Mucosa of rectum (tissue), 2 donors: ENCODE measurements at regions not wholly inside any gene's neighbourhood (a gene's known extent, or its start where the extent isn't known, plus 50 kb on each side); places are given as distances from the start of the nearest gene placed in this dataset.

Experiments used
- H3K27ac ChIP-seq, 2 donors: one replicate each; pipeline ENCODE4 v1.7.0; 2013; ENCODE audit warnings: inconsistent platforms in 2 of 2, low read depth in 2 of 2, low read length in 2 of 2
- H3K27me3 ChIP-seq, 2 donors: one replicate each; pipeline ENCODE4 v1.7.0; 2013; ENCODE audit warnings: low read length in 2 of 2; ENCODE audit not compliant: control insufficient read depth in 2 of 2, insufficient read depth in 2 of 2
- H3K36me3 ChIP-seq, 2 donors: one replicate each; pipeline ENCODE4 v1.7.0; 2013; ENCODE audit warnings: low read length in 2 of 2; ENCODE audit not compliant: control insufficient read depth in 2 of 2, insufficient read depth in 2 of 2
- H3K4me1 ChIP-seq, 2 donors: one replicate each; pipeline ENCODE4 v1.7.0; 2013; ENCODE audit warnings: low read length in 2 of 2, mild to moderate bottlenecking in 1 of 2; ENCODE audit not compliant: control insufficient read depth in 2 of 2, insufficient read depth in 2 of 2
- H3K4me3 ChIP-seq, 2 donors: one replicate each; pipeline ENCODE4 v1.7.0; 2013; ENCODE audit warnings: low read length in 2 of 2
- H3K9ac ChIP-seq, 2 donors: one replicate each; pipeline ENCODE4 v1.7.0; 2013; ENCODE audit warnings: low read length in 2 of 2, low read depth in 1 of 2, mild to moderate bottlenecking in 1 of 2
- H3K9me3 ChIP-seq, 2 donors: one replicate each; pipeline ENCODE4 v1.7.0; 2013; ENCODE audit warnings: low read length in 2 of 2; ENCODE audit not compliant: control insufficient read depth in 2 of 2
- donor health status: healthy.
- donor health status: Normal muscosa, but diverticular disease.

DNA sequence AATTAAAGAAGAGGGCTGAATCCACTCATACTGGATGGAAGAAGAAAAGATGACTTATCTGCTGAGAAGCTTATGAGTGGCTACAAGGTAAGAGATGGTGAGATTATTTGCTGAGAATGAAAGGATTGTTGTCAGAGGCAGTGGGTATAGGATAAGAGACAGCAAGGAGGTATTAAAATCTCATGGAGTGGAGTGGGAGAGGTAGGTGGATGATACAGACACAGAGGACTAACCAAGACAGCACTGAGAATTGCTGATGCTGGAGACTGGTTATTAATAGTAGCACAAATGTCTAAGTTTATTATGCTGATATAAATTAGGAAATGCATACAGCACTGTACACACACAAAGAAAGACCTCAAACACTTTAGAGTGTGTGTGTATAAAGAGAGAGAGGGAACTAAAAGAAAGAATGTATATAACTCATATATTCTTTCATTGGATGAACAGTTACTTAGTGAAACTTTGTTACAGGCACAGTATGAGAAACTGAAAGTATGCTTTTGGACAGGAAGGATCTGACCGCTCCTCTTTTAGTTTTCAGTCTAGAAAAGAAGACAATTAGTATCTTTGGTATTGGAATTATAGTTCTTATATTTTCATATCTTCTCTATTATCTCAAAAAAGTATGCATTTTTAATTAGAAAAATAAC lies 543.1 kb downstream of the LRFN5 start:
- H3K27ac ChIP-seq, result no peak overlapping the region
- H3K9me3 ChIP-seq, result no peaks in the 10 kb centered on the region
- H3K27me3 ChIP-seq, result no peaks in the 10 kb centered on the region
- no peaks in the 10 kb centered on the region for H3K36me3 ChIP-seq
- H3K4me3 ChIP-seq, result no peak overlapping the region
- H3K4me1 ChIP-seq, result no peaks in the 10 kb centered on the region
- H3K9ac ChIP-seq, result no peak overlapping the region

DNA sequence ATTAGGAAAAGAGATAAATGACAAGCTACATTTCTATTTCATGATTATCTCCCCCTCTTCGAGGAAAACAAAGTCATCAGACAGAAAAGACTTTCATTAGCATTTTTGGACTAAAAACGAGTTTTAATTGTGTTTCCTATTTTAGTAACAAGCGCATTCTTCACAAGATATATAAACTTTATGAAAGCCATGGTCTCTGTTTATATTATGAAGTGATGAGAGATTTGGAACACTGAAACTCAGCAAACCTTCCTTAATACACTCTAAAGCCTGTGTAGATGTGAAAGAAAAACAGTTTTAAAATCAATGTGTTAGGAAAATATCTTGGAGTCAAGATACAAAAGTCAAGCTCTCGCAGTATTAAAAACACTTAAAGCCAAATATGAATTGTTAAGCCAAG lies 539.1 kb downstream of the LRFN5 start:
- Histone ChIP-seq H3K9ac (no peak overlapping the region), H3K27me3 (no peaks in the 10 kb centered on the region), H3K9me3 (peaks cover 0 to 4% of the 10 kb centered on the region in 2 donors), H3K36me3 (no peaks in the 10 kb centered on the region), H3K4me1 (no peaks in the 10 kb centered on the region), H3K4me3 (no peak overlapping the region), H3K27ac (no peak overlapping the region)

DNA sequence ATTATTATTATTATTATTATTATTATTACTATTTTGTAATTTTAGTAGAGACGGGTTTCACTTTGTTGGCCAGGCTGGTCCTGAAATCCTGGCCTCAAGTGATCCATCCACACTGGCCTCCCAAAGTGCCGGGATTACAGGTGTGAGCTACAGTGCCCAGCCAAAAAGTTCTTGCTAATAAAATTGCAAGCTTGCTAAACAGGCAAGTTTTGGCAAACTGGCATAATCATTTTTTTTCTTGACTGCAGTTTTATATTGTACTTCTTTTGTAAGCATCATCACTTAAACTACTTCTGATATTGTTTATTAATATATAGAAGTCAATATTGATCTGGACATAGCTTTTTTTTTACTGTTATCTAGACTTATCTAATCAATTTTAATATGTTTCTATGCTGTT lies 536.4 kb downstream of the LRFN5 start:
- no peak overlapping the region for H3K4me3 ChIP-seq
- H3K27ac ChIP-seq, result no peak overlapping the region
- no peaks in the 10 kb centered on the region for H3K4me1 ChIP-seq
- no peaks in the 10 kb centered on the region for H3K27me3 ChIP-seq
- no peaks in the 10 kb centered on the region for H3K36me3 ChIP-seq
- peaks cover 0 to 4% of the 10 kb centered on the region in 2 donors for H3K9me3 ChIP-seq
- no peak overlapping the region for H3K9ac ChIP-seq

DNA sequence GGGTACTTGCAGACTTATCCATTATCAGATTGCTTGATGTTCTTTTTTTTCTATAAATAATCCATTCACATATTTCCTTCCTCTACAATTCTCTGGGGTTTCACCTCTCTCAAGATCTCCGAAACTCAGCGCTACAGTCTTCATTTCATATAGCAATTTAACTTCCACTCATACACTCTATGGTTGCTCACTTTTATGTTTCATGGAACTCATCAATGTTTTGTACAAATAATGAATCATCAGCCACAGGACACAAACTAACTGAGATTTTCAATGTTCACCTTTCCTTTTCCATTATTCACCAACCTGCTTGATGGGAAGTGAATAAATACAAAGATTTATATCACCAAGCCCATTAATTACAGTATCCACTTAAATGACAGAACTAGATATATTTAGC lies 534.7 kb downstream of the LRFN5 start:
- Histone ChIP-seq H3K27ac (no peak overlapping the region), H3K9me3 (peaks cover 0 to 4% of the 10 kb centered on the region in 2 donors), H3K9ac (no peak overlapping the region), H3K4me3 (no peak overlapping the region), H3K4me1 (no peaks in the 10 kb centered on the region), H3K27me3 (no peaks in the 10 kb centered on the region), H3K36me3 (no peaks in the 10 kb centered on the region)

DNA sequence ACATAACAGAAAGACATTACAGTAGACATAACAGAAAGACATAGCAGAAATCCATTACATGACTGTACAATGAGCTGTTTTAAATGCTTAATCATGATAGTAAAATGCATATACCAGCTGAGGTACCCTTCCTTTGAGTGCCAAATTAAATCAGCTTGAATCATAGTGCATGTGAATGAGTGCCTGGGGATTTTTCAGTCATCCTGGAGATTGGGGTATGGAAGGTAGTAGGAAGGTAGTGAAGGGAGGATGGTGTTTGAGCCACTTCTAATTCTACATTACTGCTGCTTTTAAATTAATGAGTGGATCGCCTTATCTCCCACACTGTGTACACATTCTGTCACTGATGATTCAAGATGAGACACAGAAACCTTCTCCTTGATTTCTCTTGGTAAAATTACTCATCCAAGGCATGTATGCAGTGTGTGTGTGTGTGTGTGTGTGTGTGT lies 534.2 kb downstream of the LRFN5 start:
- H3K9me3 ChIP-seq, result peaks cover 0 to 4% of the 10 kb centered on the region in 2 donors
- H3K4me1 ChIP-seq, result no peaks in the 10 kb centered on the region
- H3K36me3 ChIP-seq, result no peaks in the 10 kb centered on the region
- H3K27me3 ChIP-seq, result no peaks in the 10 kb centered on the region
- H3K4me3 ChIP-seq, result no peak overlapping the region
- H3K9ac ChIP-seq, result no peak overlapping the region
- no peak overlapping the region for H3K27ac ChIP-seq

DNA sequence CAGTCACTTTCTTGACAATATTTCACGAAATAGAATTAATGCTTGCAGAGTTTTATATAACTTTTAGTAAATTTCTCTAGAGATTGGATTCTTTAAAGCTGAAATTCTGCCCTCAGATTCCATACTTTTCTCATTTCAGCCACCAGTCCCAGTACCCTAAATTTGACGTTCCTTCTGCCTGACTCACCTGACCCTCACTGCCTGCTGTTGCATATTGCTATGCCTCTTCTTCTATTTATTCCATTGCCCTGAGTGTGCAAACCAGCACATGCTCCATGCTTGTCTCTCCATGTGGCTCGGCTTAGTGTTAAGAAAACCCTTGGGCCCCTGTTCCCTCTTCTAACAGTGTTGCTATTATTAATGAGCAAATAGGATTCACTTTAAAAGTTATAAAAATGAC lies 533.3 kb downstream of the LRFN5 start:
- H3K9me3 ChIP-seq, result peaks cover 0 to 4% of the 10 kb centered on the region in 2 donors
- H3K36me3 ChIP-seq, result no peaks in the 10 kb centered on the region
- no peak overlapping the region for H3K4me3 ChIP-seq
- no peaks in the 10 kb centered on the region for H3K27me3 ChIP-seq
- no peak overlapping the region for H3K27ac ChIP-seq
- H3K4me1 ChIP-seq, result no peaks in the 10 kb centered on the region
- no peak overlapping the region for H3K9ac ChIP-seq

DNA sequence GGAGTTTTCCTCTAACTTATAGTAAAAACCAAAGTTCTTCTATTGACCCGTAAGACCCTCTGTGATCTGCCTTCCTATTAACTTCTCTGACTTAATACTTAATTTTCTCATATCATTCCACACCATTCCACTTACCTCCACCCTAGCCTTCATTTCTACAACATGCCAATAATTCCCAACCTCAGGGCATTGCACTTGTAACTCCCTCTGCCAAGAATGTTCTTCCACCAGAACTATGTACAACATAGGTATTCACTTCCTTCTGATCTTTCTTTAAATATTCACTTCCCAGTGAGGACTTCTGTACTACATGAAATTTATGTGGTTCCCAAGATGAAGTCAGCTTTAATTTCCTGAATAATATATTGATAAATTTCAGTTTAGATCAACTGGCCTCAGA lies 531.7 kb downstream of the LRFN5 start:
- no peak overlapping the region for H3K9ac ChIP-seq
- H3K27me3 ChIP-seq, result no peaks in the 10 kb centered on the region
- H3K4me1 ChIP-seq, result no peaks in the 10 kb centered on the region
- H3K36me3 ChIP-seq, result no peaks in the 10 kb centered on the region
- no peak overlapping the region for H3K27ac ChIP-seq
- no peak overlapping the region for H3K4me3 ChIP-seq
- H3K9me3 ChIP-seq, result no peaks in the 10 kb centered on the region

DNA sequence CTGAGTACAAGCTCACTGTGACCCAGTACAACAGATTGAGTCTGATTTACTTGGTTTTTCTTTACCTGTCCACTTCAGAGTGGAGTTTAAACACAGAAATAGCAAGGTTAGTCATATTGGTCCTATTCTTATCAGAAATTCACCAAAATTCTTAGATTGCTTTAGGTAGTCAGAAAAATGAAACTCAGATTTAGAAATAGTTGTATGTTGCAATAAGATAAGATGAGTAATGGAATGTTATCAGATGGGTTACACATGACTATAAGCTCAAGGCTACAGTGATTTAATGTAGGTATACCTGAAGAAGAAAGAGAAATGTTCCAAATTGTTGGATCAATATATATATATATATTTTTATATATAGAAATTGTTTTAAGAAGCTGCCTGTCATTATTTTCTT lies 524.1 kb downstream of the LRFN5 start:
- no peak overlapping the region for H3K27ac ChIP-seq
- no peak overlapping the region for H3K9ac ChIP-seq
- no peaks in the 10 kb centered on the region for H3K36me3 ChIP-seq
- H3K27me3 ChIP-seq, result no peaks in the 10 kb centered on the region
- no peaks in the 10 kb centered on the region for H3K4me1 ChIP-seq
- H3K9me3 ChIP-seq, result no peaks in the 10 kb centered on the region
- H3K4me3 ChIP-seq, result no peak overlapping the region

DNA sequence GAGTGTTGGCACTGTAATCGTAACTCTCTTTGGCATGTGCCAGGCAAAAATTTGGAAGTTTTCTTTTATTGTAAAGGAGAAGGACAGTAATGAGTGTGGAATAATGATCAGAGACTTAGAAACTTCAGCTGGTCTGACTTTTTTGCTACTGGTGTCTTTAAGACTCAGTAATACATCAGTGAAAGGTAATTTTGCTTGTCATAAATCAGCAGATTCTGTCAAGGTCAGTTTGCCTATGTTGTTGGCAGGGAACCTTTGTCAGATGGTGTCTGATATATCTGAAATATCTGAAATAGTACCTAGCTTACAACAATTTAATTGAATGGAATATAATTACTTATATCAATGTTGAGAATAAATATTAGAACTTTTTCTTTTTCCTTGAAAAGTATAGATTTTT lies 516.9 kb downstream of the LRFN5 start:
- Histone ChIP-seq H3K4me3 (no peak overlapping the region), H3K4me1 (no peaks in the 10 kb centered on the region), H3K27ac (no peak overlapping the region), H3K36me3 (no peaks in the 10 kb centered on the region), H3K9me3 (no peaks in the 10 kb centered on the region), H3K27me3 (no peaks in the 10 kb centered on the region), H3K9ac (no peak overlapping the region)

DNA sequence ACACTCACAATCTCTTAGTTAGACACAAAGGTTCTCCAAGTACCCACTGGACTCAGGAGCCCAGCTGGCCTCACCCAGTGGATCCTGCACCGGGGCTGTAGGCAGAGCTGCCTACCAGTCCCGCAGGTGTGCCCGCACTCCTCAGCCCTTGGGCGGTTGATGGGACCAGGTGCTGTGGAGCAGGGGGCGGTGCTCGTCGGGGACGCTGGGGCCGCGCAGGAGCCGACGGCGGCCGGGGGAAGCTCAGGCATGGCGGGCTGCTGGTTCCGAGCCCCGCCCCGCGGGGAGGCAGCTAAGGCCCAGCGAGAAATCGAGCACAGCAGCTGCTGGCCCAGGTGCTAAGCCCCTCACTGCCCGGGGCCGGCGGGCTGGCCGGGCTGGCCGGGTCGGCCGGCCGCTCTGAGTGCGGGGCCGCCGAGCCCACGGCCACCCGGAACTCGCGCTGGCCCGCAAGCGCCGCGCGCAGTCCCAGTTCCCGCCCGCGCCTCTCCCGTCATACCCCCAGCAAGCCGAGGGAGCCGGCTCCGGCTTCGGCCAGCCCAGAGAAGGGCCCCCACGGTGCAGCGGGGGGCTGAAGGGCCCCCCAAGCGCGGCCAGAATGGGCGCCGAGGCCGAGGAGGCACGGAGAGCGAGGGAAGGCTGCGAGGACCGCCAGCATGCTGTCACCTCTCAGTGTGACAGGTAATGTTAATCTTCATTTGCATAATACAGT lies 506.8 kb downstream of the LRFN5 start:
- no peaks in the 10 kb centered on the region for H3K27me3 ChIP-seq
- peaks cover 12 to 13% of the 10 kb centered on the region in 2 donors for H3K9me3 ChIP-seq
- no peak overlapping the region for H3K27ac ChIP-seq
- H3K9ac ChIP-seq, result no peak overlapping the region
- no peaks in the 10 kb centered on the region for H3K36me3 ChIP-seq
- H3K4me1 ChIP-seq, result no peaks in the 10 kb centered on the region
- H3K4me3 ChIP-seq, result no peak overlapping the region
